Osteoblast (primary cell): ENCODE measurements at regions not wholly inside any gene's neighbourhood (a gene's known extent, or its start where the extent isn't known, plus 50 kb on each side); places are given as distances from the start of the nearest gene placed in this dataset.

Source experiments
- DNase-seq: peaks from one replicate; pipeline ENCODE4 v3.0.0; 2011; ENCODE audit warnings: low spot score, mixed read lengths; ENCODE audit not compliant: insufficient read length; ENCODE audit errors: missing footprints
- H2AFZ ChIP-seq: 2 replicates; pipeline ENCODE4 v1.6.0; 2011; ENCODE audit warnings: mild to moderate bottlenecking, low read length
- H3K27ac ChIP-seq: 2 replicates; pipeline ENCODE4 v1.5.1; 2011; ENCODE audit warnings: mild to moderate bottlenecking, low read depth, low read length, moderate library complexity
- H3K27me3 ChIP-seq: 2 replicates; pipeline ENCODE4 v1.6.0; 2012; ENCODE audit warnings: mild to moderate bottlenecking, control low read depth, inconsistent platforms, low read length, moderate library complexity; ENCODE audit not compliant: insufficient read depth
- H3K36me3 ChIP-seq: 2 replicates; pipeline ENCODE4 v1.5.1; 2011; ENCODE audit warnings: mild to moderate bottlenecking, low read length, control low read depth, moderate library complexity; ENCODE audit not compliant: insufficient read depth
- H3K4me1 ChIP-seq: 2 replicates; pipeline ENCODE4 v1.5.1; 2011; ENCODE audit warnings: mild to moderate bottlenecking, low read length, control low read depth, moderate library complexity; ENCODE audit not compliant: insufficient read depth
- H3K4me2 ChIP-seq: 2 replicates; pipeline ENCODE4 v1.6.0; 2011; ENCODE audit warnings: mild to moderate bottlenecking, low read length; ENCODE audit not compliant: insufficient read depth
- H3K4me3 ChIP-seq: fragments of 200-600 bp; sonication (generic); 3 replicates; pipeline ENCODE4 v1.5.1; 2012; ENCODE audit warnings: mild to moderate bottlenecking, low read length, inconsistent platforms; ENCODE audit not compliant: insufficient read depth
- H3K79me2 ChIP-seq: 2 replicates; pipeline ENCODE4 v1.6.0; 2012; ENCODE audit warnings: mild to moderate bottlenecking, low read length, control low read depth, inconsistent platforms; ENCODE audit not compliant: insufficient read depth
- H3K9me3 ChIP-seq: 2 replicates; pipeline ENCODE4 v1.5.1; 2011; ENCODE audit warnings: low read depth, low read length, control low read depth
- H4K20me1 ChIP-seq: 2 replicates; pipeline ENCODE4 v1.6.0; 2012; ENCODE audit warnings: mild to moderate bottlenecking, low read length, control low read depth; ENCODE audit not compliant: insufficient read depth
- CTCF ChIP-seq: IDR thresholded peaks from 2 replicates; pipeline ENCODE4 v1.5.1; 2011; ENCODE audit warnings: mild to moderate bottlenecking, low read depth, low read length, moderate library complexity; ENCODE audit errors: extremely low read depth

- H3K36me3 ChIP-seq = no peaks in the 10 kb centered on the region
- H2AFZ ChIP-seq = no peak overlapping the region
- no peak overlapping the region for H3K4me2 ChIP-seq
- no peak for DNase-seq
- TF ChIP-seq CTCF = no peak
- H3K27me3 ChIP-seq = peaks cover 33% of the 10 kb centered on the region
- H4K20me1 ChIP-seq = no peaks in the 10 kb centered on the region
- H3K4me3 ChIP-seq = no peak overlapping the region
- H3K9me3 ChIP-seq = no peaks in the 10 kb centered on the region
- H3K79me2 ChIP-seq = no peaks in the 10 kb centered on the region
- peaks cover 3% of the 10 kb centered on the region for H3K4me1 ChIP-seq
- no peak overlapping the region for H3K27ac ChIP-seq
Measured at GRCh38 chr1:47511825-47512224, 74.0 kb downstream of the FOXD2 start.

GRCh38 chr1:47513393-47513792, 75.5 kb downstream of the FOXD2 start:
- Histone ChIP-seq H3K4me2 (no peak overlapping the region), H4K20me1 (no peaks in the 10 kb centered on the region), H3K4me3 (no peak overlapping the region), H3K9me3 (no peaks in the 10 kb centered on the region), H3K4me1 (peaks cover 2% of the 10 kb centered on the region), H3K27ac (no peak overlapping the region), H2AFZ (no peak overlapping the region), H3K36me3 (no peaks in the 10 kb centered on the region), H3K79me2 (no peaks in the 10 kb centered on the region), H3K27me3 (peaks cover 19% of the 10 kb centered on the region)
- no peak for DNase-seq
- TF ChIP-seq CTCF = no peak

- H3K27me3 ChIP-seq = peaks cover 13% of the 10 kb centered on the region
- no peak overlapping the region for H3K27ac ChIP-seq
- no peak for DNase-seq
- H4K20me1 ChIP-seq = no peaks in the 10 kb centered on the region
- H3K9me3 ChIP-seq = no peaks in the 10 kb centered on the region
- H3K4me1 ChIP-seq = no peaks in the 10 kb centered on the region
- no peak overlapping the region for H2AFZ ChIP-seq
- H3K4me2 ChIP-seq = no peak overlapping the region
- H3K79me2 ChIP-seq = no peaks in the 10 kb centered on the region
- no peak for TF ChIP-seq CTCF
- no peaks in the 10 kb centered on the region for H3K36me3 ChIP-seq
- H3K4me3 ChIP-seq = no peak overlapping the region
Measured at GRCh38 chr1:47514229-47514628, 76.4 kb downstream of the FOXD2 start.

GRCh38 chr1:47515164-47515789, 77.4 kb downstream of the FOXD2 start:
- Histone ChIP-seq H3K27ac (no peak overlapping the region), H3K4me3 (no peak overlapping the region), H3K27me3 (peaks cover 5% of the 10 kb centered on the region), H3K4me2 (no peak overlapping the region), H3K4me1 (no peaks in the 10 kb centered on the region), H4K20me1 (no peaks in the 10 kb centered on the region), H3K36me3 (no peaks in the 10 kb centered on the region), H3K9me3 (no peaks in the 10 kb centered on the region), H2AFZ (no peak overlapping the region), H3K79me2 (no peaks in the 10 kb centered on the region)
- TF ChIP-seq CTCF = no peak
- DNase-seq = no peak
